ENCODE measurements at regions not wholly inside any gene's neighbourhood (a gene's known extent, or its start where the extent isn't known, plus 50 kb on each side); places are given as distances from the start of the nearest gene placed in this dataset.

DNA sequence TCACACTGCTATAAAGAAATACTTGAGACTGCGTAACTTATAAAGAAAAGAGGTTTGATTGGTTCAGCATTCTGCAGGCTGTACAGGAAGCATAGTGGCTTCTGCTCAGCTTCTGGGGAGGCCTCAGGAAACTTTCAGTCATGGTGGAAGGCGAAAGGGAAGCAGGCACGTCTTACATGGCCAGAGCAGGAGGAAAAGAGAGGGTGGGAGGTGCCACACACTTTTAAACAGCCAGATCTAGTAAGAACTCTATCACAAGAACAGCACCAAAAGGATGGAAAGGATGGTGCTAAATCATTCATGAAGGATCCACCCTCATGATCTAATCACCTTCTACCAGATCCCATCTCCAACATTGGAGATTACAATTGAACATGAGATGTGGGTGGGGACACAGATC lies 145.5 kb upstream of the OSR1 start:
- Histone ChIP-seq H4K20me1 (ENCODE audit: control insufficient read depth, insufficient read depth, insufficient read length) (no peaks in the 10 kb centered on the region), H3K18ac (ENCODE audit: insufficient read length, low read depth, low read length) (no peak overlapping the region), H2AFZ (ENCODE audit: low read length) (no peak overlapping the region), H2AK5ac (ENCODE audit: insufficient read length, low read length) (no peak overlapping the region), H2BK12ac (ENCODE audit: insufficient read length, low read depth, low read length) (no peak overlapping the region), H3K23ac (ENCODE audit: insufficient read length, low read depth, low read length) (no peak overlapping the region), H2BK15ac (ENCODE audit: low read depth, low read length) (no peak overlapping the region), H4K5ac (ENCODE audit: insufficient read length, low read depth, low read length) (no peak overlapping the region), H2BK20ac (ENCODE audit: low read depth, low read length, poor library complexity, severe bottlenecking) (no peak overlapping the region), H3K23me2 (ENCODE audit: insufficient read length, low read depth, low read length, poor library complexity, severe bottlenecking) (no peaks in the 10 kb centered on the region), H3K9ac (ENCODE audit: extremely low read depth, insufficient read length, low read length) (no peak overlapping the region), H3K4me2 (ENCODE audit: insufficient read depth, insufficient read length, low read length) (no peak overlapping the region), H3T11ph (ENCODE audit: low read length) (no peak overlapping the region), H3K27ac (ENCODE audit: insufficient read length, low read depth, low read length) (no peak overlapping the region), H3K79me1 (ENCODE audit: insufficient read depth, low read depth, low read length, poor library complexity, severe bottlenecking) (no peaks in the 10 kb centered on the region), H3K56ac (ENCODE audit: insufficient read length, low read depth, low read length) (no peak overlapping the region), H3K27me3 (ENCODE audit: insufficient read depth, low read length) (no peaks in the 10 kb centered on the region), H3K79me2 (ENCODE audit: insufficient read depth, low read length) (no peaks in the 10 kb centered on the region), H3K9me3 (ENCODE audit: control insufficient read depth, low read depth, low read length) (no peaks in the 10 kb centered on the region), H2BK120ac (ENCODE audit: low read depth, low read length, poor library complexity, severe bottlenecking) (no peak overlapping the region), H3K4me1 (ENCODE audit: insufficient read depth, low read length) (no peaks in the 10 kb centered on the region), H3K4ac (ENCODE audit: low read depth, low read length) (no peak overlapping the region), H4K91ac (ENCODE audit: insufficient read length, low read depth, low read length) (no peak overlapping the region), H4K8ac (replicated peaks; ENCODE audit: insufficient read length, low read depth, low read length) (no peak overlapping the region), H3K14ac (ENCODE audit: insufficient read depth, low read length) (no peak overlapping the region), H2BK5ac (ENCODE audit: insufficient read length, low read length) (no peak overlapping the region)
- 0 out of 4 replicates have a peak, but pooled peaks cover 0 to 2% of the 10 kb centered on the region in 2 experiments for H3K4me1 Mint-ChIP-seq
- TF ChIP-seq, protein P1, sequence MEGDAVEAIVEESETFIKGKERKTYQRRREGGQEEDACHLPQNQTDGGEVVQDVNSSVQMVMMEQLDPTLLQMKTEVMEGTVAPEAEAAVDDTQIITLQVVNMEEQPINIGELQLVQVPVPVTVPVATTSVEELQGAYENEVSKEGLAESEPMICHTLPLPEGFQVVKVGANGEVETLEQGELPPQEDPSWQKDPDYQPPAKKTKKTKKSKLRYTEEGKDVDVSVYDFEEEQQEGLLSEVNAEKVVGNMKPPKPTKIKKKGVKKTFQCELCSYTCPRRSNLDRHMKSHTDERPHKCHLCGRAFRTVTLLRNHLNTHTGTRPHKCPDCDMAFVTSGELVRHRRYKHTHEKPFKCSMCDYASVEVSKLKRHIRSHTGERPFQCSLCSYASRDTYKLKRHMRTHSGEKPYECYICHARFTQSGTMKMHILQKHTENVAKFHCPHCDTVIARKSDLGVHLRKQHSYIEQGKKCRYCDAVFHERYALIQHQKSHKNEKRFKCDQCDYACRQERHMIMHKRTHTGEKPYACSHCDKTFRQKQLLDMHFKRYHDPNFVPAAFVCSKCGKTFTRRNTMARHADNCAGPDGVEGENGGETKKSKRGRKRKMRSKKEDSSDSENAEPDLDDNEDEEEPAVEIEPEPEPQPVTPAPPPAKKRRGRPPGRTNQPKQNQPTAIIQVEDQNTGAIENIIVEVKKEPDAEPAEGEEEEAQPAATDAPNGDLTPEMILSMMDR (conservative IDR thresholded peaks at IDR 0.05) = no peak
- no CpG with 5 or more reads among the region's 3 CpGs for WGBS (ENCODE audit: extremely low coverage, insufficient read length, low lambda C conversion rate)
- H3K9me3 Mint-ChIP-seq = no peaks in the 10 kb centered on the region
- H3K27me3 Mint-ChIP-seq (ENCODE audit: low read depth) = no peaks in the 10 kb centered on the region
- no peaks in the 10 kb centered on the region for H3K36me3 Mint-ChIP-seq (ENCODE audit: insufficient read depth in 1 of 3, low read depth in 3 of 3)
- no peak overlapping the region; a peak in 1 of 7 replicates for H3K27ac Mint-ChIP-seq
- no peak overlapping the region for H3K4me3 Mint-ChIP-seq
- no peak for DNase-seq

All from H9 (cell line).